ENCODE measurements at regions not wholly inside any gene's neighbourhood (a gene's known extent, or its start where the extent isn't known, plus 50 kb on each side); places are given as distances from the start of the nearest gene placed in this dataset.
"Not testable (repeated sequence)": the region's sequence is repeated elsewhere in the genome, so short reads cannot be mapped to it uniquely, and the experiment has no call there.

DNA sequence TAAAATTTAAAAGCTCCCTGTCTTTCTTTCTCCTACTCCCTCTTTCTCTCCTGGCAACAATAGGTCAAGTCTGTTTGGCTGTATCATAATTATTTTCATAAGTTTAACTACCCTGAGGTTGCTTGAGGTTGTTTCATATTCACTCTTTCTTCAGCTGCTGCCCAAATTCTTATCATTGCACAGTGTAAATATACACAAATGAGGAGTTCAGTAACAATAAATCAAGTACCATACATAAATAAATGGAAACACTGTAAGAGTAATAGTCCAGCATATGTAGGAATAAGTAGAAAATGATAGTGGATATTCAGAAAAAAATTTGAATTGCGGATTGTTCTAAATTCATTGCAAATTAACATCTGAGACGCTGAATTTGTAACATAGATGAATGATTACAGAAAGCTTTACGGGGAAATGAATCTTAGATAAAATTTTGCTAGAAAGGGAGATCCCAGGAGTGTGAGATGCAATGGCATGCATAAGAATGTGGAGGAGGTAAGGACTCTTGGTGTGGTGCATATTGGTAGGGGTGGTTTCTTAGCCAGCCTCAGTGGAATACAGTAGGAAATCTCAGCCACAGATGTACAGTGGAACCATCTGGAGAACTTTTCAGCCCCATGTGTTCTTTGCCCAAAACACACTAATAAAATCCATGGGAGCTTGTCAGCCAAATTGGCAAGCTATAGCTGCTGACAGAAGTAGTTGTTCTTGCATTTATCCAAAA is 480.7 kb downstream of the HTR1B start:
- no peak for DNase-seq (ENCODE audit: low spot score)

DNA sequence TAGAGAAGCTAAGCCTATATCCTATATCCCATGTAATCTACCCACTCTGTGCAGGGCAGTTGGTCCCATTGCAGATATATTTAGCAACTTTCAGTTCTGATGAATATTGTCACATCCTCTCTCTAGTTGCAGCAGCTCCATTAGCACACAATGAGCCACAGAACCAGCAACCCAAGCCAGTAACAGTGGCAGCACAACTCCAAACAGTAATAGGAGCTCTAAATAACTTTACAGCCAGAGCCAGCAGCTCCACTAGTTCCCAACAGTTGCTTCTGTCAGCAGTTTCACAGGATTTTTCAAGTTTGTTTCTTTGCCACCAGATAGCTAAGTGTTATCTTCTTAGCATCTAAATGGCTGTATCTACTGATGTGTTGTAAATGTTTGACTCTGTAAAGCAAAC is 490.8 kb downstream of the HTR1B start:
- no peak for DNase-seq (ENCODE audit: low spot score)

DNA sequence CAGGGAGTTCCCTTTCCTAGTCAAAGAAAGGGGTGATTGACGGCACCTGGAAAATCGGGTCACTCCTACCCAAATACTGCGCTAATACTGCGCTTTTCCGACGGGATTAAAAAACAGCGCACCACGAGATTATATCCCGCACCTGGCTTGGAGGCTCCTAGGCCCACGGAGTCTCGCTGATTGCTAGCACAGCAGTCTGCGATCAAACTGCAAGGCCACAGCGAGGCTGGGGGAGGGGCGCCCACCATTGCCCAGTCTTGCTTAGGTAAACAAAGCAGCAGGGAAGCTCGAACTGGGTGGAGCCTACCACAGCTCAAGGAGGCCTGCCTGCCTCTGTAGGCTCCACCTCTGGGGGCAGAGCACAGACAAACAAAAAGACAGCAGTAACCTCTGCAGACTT is 504.1 kb downstream of the HTR1B start:
- not testable (repeated sequence) for DNase-seq (ENCODE audit: low spot score)

DNA sequence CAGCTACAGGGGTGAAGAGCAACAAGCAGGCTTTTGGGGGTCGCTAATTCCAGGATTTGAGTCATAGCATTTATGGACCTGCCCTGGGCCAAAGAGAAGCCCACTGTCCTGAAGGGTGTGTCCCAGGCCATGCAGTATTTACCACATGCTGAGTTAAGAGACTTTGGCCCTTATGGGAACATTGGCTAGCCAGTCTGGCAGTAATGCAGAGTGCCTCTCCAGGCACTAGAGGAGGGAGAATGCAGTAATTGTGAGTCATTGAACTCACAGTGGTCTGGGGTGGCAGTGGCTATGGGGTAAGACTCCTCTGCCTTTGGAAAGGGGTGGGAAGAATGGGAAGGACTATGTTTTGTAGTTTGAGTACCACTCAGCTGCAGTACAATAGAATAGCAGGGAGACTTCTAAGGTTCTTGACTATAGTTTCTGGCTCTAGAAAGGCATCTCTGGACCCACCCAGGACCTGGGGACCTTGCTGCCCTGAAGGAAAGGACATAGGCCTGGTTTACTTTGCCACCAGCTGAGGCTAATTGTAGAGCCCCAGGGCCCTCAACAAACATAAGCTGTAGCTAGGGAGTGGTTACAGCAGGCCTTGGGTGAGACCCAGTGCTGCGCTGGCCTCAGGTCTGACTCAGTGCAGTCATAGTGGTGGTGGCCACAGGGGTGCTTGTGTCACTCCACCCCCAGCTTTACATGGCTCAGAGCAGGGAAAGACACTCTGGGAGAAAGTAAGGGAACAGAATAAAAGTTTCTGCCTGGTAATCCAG is 520.9 kb downstream of the HTR1B start:
- no peak for DNase-seq (ENCODE audit: low spot score)

DNA sequence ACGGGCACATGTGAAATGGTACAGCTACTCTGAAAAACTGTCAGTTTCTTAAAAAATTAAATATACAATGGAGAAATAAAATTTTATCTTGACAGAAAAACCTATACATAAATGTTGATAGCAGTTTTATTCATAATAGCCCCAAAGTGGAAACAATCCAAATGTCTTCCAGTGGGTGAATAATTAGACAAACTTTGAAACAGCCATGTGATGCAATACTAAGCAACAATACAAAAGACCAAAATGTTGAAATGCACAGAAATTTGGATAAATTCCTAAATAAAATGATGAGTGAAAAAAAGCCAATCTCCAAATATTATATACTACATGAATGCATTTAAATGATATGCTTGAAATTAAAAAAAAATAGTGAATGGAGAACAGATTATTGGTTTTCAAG is 523.1 kb downstream of the HTR1B start:
- no peak for DNase-seq (ENCODE audit: low spot score)

DNA sequence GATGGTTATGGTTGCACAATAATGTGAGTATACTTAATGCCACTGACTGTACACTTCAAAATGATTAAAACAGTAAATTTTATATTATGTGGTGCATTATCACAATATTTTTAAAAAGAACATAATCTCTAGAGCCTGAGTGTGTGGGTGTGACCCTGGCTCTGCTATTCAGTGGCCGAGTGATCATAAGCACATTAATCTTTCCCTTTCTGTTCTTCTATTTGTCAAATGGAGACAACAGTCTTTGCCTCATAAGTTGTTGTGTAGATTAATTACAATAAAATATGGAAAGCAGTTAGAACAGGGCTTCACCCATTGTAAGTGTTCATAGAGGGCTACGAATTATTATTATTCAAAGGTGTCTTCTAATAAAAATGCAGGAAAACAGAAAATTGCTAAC is 548.6 kb downstream of the HTR1B start:
- DNase-seq (ENCODE audit: low spot score): no peak

DNA sequence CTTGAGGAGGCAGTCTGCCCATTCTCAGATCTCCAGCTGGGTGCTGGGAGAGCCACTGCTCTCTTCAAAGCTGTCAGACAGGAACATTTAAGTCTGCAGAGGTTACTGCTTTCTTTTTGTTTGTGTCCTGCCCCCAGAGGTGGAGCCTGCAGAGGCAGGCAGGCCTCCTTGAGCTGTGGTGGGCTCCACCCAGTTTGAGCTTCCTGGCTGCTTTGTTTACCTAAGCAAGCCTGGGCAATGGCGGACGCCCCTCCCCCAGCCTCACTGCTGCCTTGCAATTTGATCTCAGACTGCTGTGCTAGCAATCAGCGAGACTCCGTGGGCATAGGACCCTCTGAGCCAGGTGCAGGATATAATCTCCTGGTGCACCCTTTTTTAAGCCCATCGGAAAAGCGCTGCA is 557.8 kb downstream of the HTR1B start:
- DNase-seq (ENCODE audit: low spot score): not testable (repeated sequence)

DNA sequence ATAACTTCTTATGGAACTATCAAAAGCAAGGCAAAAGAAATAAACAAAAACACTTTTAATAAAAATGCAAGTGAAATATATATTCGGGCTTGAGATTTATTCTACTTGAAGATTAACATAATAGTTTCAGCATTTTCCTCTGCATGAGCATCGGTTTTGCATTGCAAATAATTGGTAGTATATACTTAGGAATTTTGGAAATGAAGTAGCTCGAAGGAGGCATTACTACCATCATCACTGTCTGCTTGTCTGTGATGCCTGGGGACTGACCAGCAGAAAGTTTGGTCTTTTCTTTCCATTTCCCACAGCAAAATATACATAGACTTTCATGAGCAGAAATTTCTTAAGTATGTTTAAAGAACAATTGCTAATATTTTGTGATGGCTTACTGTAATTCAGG is 570.7 kb downstream of the HTR1B start:
- no peak for DNase-seq (ENCODE audit: low spot score)

DNA sequence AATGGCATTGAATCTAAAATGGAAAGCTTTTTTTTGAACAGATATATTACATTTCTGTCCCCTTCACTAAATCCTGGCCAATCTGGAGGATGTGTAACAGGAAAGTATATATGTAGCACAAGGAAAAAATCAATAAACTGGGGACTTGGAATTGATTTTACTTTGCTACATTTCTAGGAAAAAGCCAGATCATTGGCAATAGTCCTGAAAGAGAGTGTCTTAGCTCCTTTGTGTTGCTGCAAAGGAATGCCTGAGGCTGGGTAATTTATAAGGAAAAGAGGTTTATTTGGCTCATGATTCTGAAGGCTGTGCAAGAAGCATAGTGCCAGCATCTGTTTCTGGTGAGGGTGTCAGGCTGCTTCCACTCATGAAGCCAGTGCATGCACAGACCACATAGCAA is 574.9 kb downstream of the HTR1B start:
- DNase-seq (ENCODE audit: low spot score): no peak

DNA sequence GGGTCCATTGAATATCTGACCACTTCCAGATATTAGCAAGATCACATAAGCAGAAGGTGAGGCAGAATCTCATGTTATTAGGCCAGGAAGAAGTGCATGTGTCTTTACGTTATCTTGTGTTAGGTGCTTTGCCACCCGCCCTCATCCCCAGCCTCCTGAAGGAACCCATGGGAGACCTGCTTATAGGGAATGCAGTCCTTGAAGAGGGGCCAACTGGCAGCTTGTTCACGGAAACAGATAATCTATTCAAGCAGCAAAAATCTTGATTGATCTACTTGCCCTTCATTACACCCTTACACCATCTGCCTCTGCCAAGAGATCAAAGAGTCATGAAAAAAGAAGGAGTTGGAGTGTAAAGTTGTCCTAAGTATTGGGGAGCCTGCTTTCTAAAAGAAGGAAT is 576.4 kb downstream of the HTR1B start:
- DNase-seq (ENCODE audit: low spot score): no peak

DNA sequence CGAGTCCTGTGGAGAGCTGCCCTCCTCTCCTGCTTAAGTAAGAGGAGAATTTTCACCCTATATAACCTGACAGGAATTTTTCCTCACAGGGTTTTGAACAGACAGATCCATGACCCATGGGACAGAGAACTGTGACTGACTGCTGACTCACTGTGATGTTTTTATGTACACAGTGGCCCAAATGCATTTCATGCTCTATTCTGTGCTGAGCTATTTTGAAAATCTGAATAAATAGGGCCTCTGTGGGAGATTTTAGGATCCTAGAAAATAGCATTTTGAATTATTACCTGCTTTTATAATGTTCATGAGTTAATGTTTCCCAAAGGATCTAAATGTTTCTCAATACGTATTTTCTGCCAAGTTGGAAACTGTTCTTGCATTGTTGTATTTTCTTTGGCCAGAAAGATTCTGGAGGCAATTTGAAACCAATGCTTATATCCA is 577.4 kb downstream of the HTR1B start:
- DNase-seq (ENCODE audit: low spot score): peak; percentile 4

DNA sequence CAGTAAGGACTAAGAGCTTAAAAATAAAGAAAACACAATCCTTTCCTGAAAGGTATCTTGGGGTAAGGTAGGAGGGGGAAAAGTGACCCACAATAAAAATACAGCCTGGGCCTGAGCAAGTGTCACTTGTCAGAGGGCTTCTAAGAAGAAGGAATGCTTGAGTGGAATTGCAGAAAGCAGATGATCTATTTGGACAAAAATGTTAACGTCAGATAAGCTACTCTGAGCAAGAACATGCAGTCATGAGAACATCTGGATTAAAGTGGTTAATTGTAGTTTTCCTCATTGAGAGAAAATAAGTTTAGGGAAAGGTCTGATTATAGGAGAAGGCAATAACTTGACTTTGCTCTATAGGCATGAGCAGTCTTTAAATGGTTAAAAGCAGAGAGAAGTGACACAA is 581.9 kb downstream of the HTR1B start:
- DNase-seq (ENCODE audit: low spot score): no peak

DNA sequence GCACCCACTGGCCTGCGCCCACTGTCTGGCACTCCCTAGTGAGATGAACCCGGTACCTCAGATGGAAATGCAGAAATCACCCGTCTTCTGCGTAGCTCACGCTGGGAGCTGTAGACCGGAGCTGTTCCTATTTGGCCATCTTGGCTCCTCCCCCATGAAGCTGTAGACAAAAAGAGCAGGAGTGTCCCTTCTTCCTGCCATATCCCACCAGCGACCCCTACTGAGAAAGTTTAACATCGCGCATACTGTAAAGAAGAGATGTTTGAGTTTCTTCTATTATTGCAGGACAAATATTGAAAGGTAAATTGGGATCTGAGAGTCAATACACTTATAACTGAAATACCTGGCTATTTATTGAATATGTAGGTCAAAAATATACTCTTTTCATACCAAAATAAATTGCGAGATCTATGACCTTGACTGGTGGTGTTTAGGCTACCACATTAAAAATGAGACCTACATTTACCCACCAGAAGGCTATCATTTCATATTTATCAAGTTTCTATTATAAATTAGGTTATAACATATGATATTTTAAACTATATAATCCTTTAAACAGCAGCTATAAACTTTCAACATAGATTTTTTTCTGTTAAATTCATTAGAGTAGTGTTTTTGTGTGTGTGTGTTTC is 586.3 kb downstream of the HTR1B start:
- peak; percentile 13 for DNase-seq (ENCODE audit: low spot score)

DNA sequence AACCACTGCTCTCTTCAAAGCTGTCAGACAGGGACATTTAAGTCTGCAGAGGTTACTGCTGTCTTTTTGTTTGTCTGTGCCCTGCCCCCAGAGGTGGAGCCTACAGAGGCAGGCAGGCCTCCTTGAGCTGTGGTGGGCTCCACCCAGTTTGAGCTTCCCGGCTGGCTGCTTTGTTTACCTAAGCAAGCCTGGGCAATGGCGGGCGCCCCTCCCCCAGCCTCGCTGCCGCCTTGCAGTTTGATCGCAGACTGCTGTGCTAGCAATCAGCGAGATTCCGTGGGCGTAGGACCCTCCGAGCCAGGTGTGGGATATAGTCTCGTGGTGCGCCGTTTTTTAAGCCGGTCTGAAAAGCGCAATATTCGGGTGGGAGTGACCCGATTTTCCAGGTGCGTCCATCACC is 586.9 kb downstream of the HTR1B start:
- not testable (repeated sequence) for DNase-seq (ENCODE audit: low spot score)

DNA sequence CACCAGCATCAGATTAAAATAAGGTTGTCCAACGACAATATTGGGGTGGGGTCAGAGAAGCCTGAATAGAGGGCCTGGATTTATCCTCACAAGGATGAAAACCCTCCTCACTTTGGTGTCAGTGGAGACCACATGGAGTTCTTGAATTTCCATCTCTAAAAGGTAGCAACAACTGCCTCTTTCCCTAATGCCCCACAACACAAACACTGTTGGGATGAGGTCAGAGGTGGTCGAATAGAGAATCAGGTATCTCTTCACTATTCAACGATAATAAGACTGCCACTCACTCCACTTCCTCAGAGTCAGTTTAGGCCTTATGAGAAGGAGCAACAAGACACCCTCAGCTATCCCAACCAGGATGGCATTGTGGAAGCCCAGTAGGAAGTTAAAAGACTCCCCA is 596.1 kb downstream of the HTR1B start:
- DNase-seq (ENCODE audit: low spot score): no peak

DNA sequence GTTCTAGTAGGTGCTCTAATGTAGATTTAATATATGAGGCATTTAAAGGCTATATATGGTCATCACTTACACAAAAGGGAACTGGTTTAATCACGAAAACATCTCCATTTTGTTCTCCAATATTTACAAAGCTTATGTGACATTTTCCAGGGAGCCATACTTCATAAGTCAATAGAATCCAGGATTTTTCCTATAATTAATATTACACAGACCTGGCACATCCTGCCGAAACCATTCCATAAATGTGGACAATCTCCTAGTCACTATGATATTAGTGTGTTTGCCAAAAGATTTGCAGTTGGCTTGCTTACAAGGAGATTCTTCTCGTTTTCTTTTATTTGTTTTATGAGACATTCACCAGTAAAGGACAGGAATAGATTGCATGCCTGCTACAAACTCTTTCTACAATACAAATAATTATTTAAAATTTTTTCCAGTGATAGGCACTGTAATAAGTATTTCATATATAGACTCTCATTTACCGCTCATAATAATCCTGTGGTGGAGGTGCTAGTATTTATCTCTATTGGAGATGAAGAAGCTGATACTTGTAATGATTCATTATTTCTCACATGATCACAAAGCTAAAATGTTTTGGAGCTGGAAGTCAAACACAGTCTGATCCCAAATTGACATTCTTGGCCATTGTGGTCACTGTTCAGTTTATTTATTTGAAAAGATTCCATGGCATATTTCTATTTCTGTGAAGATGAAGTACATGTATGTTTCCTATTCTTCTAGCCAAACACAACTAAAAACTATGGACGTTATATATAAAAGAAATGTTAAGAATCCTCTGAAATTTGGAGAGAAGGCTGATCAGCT is 597.0 kb downstream of the HTR1B start:
- no peak for DNase-seq (ENCODE audit: low spot score)

DNA sequence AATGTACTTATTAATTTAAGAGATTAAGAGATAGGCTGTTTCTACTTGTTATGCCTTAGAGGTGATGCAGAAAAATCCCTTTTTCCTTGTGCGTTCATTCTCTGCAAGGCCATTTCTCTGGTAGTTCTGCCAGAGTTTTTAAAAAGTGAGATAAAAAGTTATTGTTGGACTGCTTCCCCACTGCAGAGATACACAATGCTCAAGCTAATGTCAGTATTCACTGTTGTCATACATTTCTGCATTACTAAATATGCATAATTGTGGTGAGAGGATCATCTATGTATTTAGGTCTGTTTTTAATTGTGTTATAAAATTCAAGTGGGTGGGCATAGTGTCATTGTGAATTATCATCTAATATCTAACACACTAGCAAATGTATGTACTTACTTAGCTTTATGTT is 600.4 kb downstream of the HTR1B start:
- no peak for DNase-seq (ENCODE audit: low spot score)

DNA sequence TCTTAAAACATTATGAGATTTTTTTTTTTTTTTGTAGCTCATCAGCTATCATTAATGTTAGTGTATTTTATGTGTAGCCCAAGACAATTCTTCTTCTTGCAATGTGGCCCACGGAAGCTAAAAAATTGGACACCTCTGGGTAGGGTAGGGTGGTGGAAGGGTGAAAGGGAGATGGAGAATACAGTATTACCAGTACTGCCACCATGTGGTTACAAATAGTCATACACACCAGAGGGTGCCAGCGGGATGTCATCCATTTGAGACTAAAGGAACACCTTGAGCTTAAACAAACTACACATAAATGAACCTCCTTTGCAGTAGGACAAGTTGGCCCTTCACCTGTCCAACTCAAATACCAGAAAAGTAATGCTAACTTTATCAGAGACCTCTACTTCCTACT is 601.9 kb downstream of the HTR1B start:
- no peak for DNase-seq (ENCODE audit: low spot score)

DNA sequence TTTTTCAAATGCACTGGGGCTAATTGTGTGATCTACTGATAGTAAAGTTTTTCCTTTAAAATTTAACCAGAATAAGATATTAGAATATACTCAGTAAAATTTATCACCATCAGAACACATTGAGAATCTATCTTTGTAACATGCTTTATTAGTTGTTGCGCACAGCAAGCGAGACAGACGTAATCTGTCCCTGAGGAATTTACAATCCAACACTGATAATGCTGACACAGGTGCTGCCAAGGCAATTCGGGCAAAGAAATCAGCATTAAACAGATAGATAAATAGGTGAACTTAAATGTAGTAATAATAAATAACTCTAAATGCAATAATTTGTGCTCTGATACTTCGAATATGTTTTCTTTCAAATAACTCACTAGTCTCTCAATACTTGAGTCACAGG is 607.2 kb downstream of the HTR1B start:
- no peak for DNase-seq (ENCODE audit: low spot score)

DNA sequence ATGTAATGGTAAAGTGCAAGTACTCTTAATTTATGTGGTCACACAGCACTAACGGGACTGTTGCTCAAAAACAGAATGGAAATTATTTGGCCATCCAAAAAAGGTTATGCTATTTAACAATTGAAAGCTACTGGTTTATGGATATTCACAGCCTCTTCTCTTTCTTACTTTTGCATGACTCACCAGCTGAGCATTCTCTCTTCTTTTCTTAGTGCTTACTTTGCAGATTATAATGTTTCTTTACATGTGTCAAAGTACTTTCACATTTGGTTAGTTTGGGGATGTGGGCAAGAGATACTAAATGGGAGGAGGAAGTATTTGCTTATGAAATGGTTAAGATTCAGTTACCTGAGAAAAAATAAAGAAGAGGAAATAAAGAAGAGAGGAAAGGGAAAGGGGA is 610.5 kb downstream of the HTR1B start:
- DNase-seq (ENCODE audit: low spot score): no peak

DNA sequence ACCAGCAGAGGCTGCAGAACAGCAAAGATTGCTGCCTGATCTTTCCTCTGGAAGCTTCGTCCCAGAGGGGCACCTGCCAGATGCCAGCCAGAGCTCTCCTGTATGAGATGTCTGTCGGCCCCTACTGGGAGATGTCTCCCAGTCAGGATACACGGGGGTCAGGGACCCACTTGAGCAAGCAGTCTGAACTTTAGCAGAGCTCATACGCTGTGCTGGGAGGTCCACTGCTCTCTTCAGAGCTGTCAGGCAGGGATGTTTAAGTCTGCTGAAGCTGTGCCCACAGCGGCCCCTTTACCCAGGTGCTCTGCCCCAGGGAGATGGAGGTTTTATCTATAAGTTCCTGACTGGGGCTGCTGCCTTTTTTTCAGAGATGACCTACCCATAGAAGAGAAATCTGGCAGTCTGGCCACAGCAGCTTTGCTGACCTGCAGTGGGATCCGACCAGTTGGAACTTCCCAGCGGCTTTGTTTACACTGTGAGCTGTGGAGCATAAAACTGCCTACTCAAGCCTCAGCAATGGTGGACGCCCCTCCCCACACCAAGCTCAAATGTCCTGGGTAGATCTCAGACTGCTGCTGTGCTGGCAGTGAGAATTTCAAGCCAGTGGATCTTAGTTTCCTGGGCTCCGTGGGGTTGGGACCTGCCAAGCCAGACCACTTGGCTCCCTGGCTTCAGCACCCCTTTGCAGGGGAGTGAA is 613.9 kb downstream of the HTR1B start:
- not testable (repeated sequence) for DNase-seq (ENCODE audit: low spot score)
